ENCODE measurements at regions not wholly inside any gene's neighbourhood (a gene's known extent, or its start where the extent isn't known, plus 50 kb on each side); places are given as distances from the start of the nearest gene placed in this dataset.

DNA sequence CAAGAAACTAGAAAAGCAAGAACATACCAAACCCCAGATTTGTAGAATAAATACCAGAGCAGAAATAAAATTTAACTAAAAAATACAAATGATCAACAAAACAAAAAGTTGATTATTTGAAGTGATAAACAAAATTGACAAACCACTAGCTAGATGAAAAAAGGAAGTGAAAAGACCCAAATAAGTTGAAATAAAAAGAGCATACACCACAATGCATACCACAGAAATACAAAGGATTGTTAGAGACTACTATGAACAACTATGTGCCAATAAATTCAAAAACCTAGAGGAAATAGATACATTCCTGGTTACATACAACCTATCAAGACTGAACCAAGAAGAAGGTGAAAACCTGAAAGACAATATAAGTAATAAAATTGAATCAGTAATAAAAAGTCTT is 333.4 kb downstream of the SH2D4B start:
- TF ChIP-seq, protein P1, sequence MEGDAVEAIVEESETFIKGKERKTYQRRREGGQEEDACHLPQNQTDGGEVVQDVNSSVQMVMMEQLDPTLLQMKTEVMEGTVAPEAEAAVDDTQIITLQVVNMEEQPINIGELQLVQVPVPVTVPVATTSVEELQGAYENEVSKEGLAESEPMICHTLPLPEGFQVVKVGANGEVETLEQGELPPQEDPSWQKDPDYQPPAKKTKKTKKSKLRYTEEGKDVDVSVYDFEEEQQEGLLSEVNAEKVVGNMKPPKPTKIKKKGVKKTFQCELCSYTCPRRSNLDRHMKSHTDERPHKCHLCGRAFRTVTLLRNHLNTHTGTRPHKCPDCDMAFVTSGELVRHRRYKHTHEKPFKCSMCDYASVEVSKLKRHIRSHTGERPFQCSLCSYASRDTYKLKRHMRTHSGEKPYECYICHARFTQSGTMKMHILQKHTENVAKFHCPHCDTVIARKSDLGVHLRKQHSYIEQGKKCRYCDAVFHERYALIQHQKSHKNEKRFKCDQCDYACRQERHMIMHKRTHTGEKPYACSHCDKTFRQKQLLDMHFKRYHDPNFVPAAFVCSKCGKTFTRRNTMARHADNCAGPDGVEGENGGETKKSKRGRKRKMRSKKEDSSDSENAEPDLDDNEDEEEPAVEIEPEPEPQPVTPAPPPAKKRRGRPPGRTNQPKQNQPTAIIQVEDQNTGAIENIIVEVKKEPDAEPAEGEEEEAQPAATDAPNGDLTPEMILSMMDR (IDR thresholded peaks at IDR 0.05): no peak

- TF ChIP-seq, protein P1 (IDR thresholded peaks at IDR 0.05): no peak
Measured at GRCh38 chr10:80878330-80878729, 340.6 kb downstream of the SH2D4B start.

DNA sequence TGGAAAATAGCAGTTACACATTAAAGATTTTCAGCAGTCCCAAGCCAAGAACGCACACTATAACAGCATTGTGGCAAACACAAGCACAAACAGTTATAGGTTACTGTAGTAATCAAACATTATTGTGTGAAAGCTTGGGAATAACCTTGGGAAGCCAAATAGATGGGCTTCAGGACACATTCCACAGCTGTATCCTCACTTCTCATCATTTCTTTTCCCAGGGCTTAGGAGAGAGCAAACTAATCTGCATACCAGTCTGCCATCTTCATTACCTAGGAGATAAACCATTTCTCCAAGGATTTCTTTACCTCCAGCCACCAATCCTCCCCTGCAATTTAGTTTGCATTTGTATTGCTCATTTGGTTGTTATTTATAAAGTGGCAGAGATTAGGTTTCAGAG is 352.4 kb downstream of the SH2D4B start:
- TF ChIP-seq, protein P1 (IDR thresholded peaks at IDR 0.05): no peak

GRCh38 chr10:80893256-80893655 is 355.6 kb downstream of the SH2D4B start:
- TF ChIP-seq, protein P1 (IDR thresholded peaks at IDR 0.05): no peak

GRCh38 chr10:80894311-80894791 is 356.6 kb downstream of the SH2D4B start:
- TF ChIP-seq, protein P1 (IDR thresholded peaks at IDR 0.05): no peak

DNA sequence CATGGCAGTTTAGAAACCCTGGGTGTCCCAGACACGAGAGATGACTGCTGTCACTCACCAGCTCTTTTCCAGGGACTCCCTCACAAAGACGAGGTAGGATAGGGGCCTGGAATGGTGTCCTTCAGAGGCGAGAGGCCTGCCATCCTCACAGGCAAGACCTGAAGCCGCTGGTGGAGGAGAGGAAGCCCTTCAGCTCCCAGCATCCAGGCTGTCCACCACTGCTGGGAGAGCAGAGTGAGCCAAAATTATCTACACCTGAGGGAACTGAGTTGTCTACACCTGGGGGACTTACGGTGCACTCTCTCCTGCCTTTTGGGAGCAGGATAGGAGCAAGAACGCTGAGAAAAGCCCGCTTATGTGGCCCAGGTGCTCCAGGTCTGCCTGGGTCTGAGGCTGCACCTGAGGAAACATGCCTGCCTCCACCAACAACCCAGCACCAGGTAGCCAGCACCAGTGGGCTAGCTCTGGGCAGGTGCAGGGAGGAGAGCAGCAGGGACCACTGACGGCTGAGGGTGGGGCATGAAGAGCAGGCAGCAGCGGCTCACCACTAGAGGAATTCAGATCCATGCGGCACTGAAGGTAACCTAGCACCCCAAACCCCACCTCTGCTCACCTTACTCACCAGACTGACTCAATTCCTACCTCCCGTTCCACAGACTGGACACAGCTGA is 357.2 kb downstream of the SH2D4B start:
- TF ChIP-seq, protein P1 (IDR thresholded peaks at IDR 0.05): no peak

DNA sequence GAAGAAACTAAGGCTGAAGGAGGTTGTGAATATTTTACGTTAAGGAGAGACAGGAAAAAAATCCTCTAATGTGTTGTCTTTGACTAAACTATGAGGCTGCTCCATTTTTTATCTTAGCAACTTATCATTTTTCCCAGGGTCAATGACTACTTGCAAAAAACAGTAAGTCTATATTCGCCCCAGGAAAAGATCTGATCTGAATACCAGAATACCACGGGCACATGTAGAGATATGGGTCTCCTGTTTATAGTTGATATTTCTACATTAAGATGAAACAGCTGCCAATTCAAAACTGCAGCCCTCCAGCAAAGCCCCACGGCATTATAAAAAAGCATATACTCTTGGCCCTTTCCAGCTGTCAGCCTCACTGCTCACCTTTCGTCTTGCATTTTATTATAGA is 358.4 kb downstream of the SH2D4B start:
- TF ChIP-seq, protein P1 (IDR thresholded peaks at IDR 0.05): no peak

- TF ChIP-seq, protein P1 (IDR thresholded peaks at IDR 0.05): no peak
Measured at GRCh38 chr10:80896959-80897358, 359.3 kb downstream of the SH2D4B start.

All from LNCAP (cell line).